Spleen (tissue), 7 donors: ENCODE measurements at regions not wholly inside any gene's neighbourhood (a gene's known extent, or its start where the extent isn't known, plus 50 kb on each side); places are given as distances from the start of the nearest gene placed in this dataset.

Experiments
- POLR2AphosphoS5 ChIP-seq, 3 donors: sonication (generic); formaldehyde crosslinking; IDR thresholded peaks; one replicate each; pipeline ENCODE4 v1.5.1; 2017; ENCODE audit warnings: antibody characterized with exemption in 3 of 3
- TF ChIP-seq, protein P1 (sequence below), 11 experiments: fragments of 200-600 bp in 7 of 11; fragments of 450-650 bp in 4 of 11; sonication (generic) in 4 of 11; IDR thresholded peaks in 8 of 11; conservative IDR thresholded peaks in 3 of 11; 1 replicate in 7 of 11; 2 replicates in 4 of 11; pipeline versions ENCODE4 v1.4.0 to v1.8.0; 2016 to 2021; ENCODE audit warnings: antibody characterized with exemption in 11 of 11, inconsistent platforms in 4 of 11, mild to moderate bottlenecking in 1 of 11
- donor health status: DM: no; HTN: no; CAD: no; lungs with moderate emphysema.
- donor health status: DM: no; HTN: no; CAD: no.
- donor health status: DM: no; HTN: no; CAD: no.

DNA sequence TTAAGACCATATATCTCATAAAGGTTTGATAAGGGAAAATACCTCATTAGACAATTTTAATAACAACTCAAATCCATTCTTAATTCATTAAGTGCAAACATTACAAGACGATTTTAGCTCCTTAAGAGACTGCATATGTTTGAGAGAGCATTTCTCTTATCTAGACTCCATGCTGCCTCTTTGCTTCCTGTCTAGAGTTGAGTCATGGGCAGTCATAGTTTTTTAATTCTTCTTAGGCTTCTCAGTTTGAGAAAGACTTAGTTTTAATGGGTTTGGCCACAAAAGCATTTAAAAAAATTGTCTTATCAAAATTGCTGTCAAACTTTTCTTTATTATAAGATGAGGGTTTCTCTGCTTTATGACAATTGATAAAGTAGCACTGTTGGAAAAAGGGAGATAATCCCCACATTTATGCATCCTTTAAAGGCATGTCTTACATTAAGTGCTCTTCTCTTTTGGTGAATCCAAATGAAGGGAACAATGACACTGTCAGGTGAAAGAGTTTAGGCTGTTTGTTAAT lies 713.4 kb downstream of the PCDH18 start:
- TF ChIP-seq, protein P1, sequence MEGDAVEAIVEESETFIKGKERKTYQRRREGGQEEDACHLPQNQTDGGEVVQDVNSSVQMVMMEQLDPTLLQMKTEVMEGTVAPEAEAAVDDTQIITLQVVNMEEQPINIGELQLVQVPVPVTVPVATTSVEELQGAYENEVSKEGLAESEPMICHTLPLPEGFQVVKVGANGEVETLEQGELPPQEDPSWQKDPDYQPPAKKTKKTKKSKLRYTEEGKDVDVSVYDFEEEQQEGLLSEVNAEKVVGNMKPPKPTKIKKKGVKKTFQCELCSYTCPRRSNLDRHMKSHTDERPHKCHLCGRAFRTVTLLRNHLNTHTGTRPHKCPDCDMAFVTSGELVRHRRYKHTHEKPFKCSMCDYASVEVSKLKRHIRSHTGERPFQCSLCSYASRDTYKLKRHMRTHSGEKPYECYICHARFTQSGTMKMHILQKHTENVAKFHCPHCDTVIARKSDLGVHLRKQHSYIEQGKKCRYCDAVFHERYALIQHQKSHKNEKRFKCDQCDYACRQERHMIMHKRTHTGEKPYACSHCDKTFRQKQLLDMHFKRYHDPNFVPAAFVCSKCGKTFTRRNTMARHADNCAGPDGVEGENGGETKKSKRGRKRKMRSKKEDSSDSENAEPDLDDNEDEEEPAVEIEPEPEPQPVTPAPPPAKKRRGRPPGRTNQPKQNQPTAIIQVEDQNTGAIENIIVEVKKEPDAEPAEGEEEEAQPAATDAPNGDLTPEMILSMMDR (IDR thresholded peaks at IDR 0.05 in 8 of 11, conservative IDR thresholded peaks at IDR 0.05 in 3 of 11) = no peak
- TF ChIP-seq POLR2AphosphoS5 (IDR thresholded peaks at IDR 0.05) = no peak
